Peyer's patch (tissue), 4 donors: ENCODE measurements at regions not wholly inside any gene's neighbourhood (a gene's known extent, or its start where the extent isn't known, plus 50 kb on each side); places are given as distances from the start of the nearest gene placed in this dataset.

Experiments used
- POLR2A ChIP-seq, 2 donors: fragments of 450-650 bp; IDR thresholded peaks; one replicate each; pipeline ENCODE4 v1.5.1; 2017; ENCODE audit warnings: antibody characterized with exemption in 2 of 2, mild to moderate bottlenecking in 2 of 2, moderate library complexity in 2 of 2
- TF ChIP-seq, protein P1 (sequence below), 6 experiments: fragments of 450-650 bp in 4 of 6; fragments of 200-600 bp in 2 of 6; sonication (generic) in 1 of 6; IDR thresholded peaks; one replicate each; pipeline ENCODE4 v1.5.1; 2017 to 2019; ENCODE audit warnings: antibody characterized with exemption in 6 of 6, mild to moderate bottlenecking in 3 of 6, moderate library complexity in 1 of 6

DNA sequence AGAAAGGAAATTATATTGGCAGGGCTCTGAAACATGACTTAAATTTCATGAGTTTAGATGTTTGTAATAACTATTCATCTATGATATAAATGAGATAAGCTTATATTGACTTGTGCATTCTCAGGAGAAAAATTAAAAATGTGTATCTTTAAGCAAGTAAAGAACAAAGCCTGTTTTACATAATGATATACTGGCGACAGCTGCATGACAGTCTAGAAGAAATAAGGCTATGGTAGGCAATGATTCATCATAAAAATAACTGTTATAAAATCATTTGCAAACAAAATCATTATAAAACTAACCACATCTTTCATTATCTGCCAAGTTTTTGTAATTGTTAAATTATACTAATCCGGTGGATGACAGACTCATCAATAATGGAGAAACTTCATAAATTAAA, 188.1 kb downstream of the ADAM29 start:
- no peak for TF ChIP-seq POLR2A (IDR thresholded peaks at IDR 0.05)
- TF ChIP-seq, protein P1, sequence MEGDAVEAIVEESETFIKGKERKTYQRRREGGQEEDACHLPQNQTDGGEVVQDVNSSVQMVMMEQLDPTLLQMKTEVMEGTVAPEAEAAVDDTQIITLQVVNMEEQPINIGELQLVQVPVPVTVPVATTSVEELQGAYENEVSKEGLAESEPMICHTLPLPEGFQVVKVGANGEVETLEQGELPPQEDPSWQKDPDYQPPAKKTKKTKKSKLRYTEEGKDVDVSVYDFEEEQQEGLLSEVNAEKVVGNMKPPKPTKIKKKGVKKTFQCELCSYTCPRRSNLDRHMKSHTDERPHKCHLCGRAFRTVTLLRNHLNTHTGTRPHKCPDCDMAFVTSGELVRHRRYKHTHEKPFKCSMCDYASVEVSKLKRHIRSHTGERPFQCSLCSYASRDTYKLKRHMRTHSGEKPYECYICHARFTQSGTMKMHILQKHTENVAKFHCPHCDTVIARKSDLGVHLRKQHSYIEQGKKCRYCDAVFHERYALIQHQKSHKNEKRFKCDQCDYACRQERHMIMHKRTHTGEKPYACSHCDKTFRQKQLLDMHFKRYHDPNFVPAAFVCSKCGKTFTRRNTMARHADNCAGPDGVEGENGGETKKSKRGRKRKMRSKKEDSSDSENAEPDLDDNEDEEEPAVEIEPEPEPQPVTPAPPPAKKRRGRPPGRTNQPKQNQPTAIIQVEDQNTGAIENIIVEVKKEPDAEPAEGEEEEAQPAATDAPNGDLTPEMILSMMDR (IDR thresholded peaks at IDR 0.05): no peak
